A673 (cell line): ENCODE measurements at regions not wholly inside any gene's neighbourhood (a gene's known extent, or its start where the extent isn't known, plus 50 kb on each side); places are given as distances from the start of the nearest gene placed in this dataset.

Experiments
- EZH2 ChIP-seq: fragments of 200-600 bp; sonication (generic); IDR thresholded peaks from 2 replicates; pipeline ENCODE4 v1.6.1; 2017; ENCODE audit warnings: borderline replicate concordance, low read depth, mild to moderate bottlenecking, mixed read lengths, antibody characterized with exemption, low read length; ENCODE audit not compliant: poor library complexity, severe bottlenecking
- TF ChIP-seq, protein P1 (sequence below): fragments of 300-800, 200-600 bp; sonication (generic); conservative IDR thresholded peaks from 2 replicates; pipeline ENCODE4 v1.5.1; 2017; ENCODE audit warnings: low read depth, mild to moderate bottlenecking, antibody characterized with exemption, low read length, moderate library complexity, mixed read lengths

DNA sequence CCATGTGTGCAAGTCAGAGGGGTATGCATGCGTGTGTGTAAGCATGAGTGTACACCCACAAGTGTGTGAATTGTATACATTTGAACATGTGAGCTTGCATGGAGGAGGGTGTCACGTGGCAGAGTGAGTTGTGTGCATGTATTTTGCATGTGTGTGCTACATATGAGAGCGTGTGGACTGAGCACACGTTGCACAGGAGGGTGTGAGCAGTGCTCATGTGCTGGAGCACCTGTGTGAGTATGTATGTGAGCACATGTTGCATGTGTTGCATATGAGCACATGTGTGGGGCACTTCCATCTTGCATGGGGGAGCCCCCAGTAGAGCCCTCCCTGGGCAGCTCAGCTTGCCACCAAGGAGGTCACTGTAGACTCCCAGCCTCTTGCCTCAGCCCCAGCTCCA, 180.2 kb upstream of the MYL2 start:
- TF ChIP-seq, protein P1, sequence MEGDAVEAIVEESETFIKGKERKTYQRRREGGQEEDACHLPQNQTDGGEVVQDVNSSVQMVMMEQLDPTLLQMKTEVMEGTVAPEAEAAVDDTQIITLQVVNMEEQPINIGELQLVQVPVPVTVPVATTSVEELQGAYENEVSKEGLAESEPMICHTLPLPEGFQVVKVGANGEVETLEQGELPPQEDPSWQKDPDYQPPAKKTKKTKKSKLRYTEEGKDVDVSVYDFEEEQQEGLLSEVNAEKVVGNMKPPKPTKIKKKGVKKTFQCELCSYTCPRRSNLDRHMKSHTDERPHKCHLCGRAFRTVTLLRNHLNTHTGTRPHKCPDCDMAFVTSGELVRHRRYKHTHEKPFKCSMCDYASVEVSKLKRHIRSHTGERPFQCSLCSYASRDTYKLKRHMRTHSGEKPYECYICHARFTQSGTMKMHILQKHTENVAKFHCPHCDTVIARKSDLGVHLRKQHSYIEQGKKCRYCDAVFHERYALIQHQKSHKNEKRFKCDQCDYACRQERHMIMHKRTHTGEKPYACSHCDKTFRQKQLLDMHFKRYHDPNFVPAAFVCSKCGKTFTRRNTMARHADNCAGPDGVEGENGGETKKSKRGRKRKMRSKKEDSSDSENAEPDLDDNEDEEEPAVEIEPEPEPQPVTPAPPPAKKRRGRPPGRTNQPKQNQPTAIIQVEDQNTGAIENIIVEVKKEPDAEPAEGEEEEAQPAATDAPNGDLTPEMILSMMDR, result no peak
- no peak for TF ChIP-seq EZH2
